Renal cortical epithelial cell (primary cell): ENCODE measurements at regions not wholly inside any gene's neighbourhood (a gene's known extent, or its start where the extent isn't known, plus 50 kb on each side); places are given as distances from the start of the nearest gene placed in this dataset.

Source experiments
- DNase-seq: peaks from one replicate; pipeline ENCODE4 v3.0.0-alpha.2; 2011; ENCODE audit warnings: low read depth

DNA sequence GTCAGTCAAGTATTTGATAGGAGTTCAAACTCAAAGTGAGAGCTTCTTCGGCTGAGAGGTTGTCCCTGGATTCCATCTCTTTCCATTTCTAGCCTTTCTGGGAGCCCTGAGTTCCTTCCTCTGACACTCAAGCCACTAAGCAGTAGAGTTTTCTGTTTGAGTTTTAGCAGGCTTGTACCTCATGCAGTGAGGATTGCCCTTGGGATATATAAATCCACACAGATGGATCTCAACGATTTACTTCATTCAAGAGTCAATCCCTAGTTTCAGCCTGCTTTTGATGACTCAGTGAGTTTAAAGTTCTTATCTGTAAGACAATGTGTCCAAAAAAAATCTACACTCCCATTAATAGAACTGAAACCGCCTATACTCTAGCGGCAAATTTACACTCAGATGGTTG lies 2240.9 kb upstream of the WWC1 start:
- no peak for DNase-seq

DNA sequence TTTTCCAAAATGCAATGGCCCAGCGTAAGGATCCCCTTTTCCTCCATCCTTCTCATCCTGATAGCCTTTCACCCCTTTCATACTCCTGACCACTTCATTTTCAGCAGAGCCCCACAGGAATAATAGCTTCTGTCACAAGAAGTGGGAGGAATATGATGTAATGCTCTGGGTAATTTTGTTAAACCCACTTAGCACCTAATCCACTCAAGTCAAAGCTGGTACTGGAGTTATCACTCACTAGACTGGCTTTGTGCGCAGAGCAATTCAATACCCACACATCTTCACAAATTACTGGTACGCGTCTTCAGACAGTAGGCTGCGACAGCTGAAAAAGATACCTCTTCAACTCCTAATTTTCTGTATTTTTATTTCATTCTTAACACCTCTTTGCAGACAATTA lies 2232.8 kb upstream of the WWC1 start:
- no peak for DNase-seq

DNA sequence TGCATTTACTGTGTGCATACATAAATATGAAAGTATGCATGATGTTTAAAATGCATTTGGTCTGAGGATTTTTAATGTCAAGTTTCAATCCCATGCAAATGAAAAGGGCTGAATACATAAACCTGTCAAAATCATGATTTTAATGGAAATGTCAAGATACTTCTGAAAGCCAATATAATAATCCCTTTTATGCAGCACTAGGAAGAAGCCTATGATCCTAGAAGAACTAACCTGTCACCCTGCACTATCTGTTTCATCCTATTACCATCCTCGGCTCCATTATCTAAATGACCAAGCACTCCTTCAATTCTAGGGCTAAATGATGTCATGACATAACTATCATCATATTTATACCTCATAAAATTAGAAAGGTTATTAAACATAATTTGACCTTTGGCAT lies 2229.4 kb upstream of the WWC1 start:
- DNase-seq = no peak

DNA sequence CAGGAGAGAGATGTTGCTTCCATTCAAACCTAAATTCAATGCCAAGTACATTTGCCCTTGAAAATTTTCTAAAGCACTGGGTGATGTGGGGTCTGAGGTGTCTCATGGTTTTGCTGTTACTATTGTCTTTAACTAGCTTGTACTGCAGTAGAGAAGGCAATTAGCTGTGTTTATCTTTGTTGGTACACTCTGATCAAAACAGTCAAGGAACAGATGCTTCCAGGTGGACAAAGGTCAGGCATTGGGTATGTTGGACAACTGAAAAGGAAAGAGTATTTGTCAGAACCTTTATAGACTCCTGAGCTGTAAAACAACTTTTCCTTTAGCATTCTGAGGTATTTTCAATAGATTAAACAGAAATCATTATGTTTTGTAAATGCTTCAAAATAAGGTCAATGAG lies 2228.7 kb upstream of the WWC1 start:
- DNase-seq = no peak

DNA sequence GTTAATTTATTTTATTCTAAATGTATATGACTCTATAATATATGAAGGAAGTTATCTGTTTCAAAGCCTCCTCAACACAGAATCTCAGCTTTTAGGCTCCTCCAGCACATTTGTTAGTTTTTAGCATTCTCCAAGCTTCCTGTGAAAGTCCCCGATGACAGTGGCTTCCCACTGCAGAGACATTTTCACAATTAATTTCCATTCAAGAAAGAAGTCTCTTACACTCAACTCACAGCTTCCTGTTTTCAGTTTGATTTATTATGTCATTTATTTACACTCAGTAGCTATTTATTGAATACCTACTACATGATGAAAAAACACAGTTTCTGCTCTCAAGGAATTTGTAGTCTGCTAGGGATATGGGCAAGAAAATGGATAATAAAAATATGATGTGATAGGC lies 2228.2 kb upstream of the WWC1 start:
- DNase-seq = no peak

DNA sequence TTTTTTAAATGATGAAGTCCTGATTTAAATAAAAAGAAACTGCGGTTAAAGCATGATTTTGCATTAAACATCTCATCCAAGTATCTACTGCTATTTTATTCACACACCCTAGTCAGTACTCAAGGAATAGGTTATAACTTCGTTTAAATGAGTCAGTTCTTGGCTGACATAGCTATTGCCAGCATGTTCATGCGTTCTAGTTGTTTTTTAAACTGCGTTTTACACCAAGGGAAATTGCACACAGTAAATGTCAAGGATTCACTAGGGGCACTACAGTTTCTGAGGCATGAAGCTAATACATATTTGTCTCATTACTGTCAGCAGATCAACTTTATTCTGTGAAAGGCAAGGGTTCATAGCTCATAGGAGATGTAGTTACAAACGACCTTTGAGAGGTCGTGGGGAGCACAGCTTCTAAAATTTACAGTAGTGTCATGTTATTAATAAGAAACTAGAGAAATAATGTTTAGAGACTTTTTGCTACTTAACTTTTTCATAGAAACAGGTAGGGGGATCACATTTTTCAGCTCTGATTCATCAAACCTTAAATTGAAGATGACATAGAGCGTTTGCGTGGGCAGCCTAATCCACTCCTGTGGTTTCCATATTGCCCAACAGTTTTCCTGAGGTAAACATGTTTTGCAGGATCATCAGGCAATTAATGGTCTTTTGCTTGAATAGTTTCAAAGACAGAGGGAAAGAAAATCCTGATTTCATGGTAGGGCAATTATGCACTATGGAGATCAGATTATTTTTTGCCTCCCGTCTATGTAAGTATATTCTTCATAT lies 2222.7 kb upstream of the WWC1 start:
- DNase-seq = no peak

DNA sequence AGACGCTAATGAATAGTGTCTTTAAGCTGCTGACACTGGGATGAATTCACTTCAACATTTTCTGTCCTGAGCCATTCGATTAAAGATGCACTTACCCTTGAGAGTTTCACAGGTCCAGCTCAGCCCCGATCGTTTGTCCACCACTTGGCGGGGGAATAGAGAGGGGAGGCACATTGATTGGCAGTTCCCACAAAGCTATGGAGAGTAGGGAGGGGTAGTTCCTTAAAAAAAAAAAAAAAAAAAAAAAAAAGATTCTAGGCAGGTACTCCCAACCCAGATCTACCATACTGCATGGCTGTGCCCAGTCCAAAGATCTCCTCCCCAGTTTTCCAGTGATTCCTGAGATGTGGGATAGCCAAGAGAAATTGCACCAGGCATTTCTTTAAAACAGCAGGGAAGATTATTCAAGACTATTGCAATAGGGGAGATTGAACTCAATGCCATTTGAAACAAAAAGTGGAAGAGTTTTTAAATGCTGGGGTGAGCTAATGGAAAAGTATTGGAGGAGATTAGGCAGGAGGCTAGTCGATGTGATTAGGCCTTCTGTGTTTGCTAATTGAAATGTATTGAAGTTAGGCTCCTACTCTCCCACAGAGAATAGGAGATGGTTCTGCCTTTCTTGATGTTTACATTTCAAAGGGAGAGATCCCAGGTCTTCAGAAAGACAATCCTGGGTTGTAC lies 2217.4 kb upstream of the WWC1 start:
- no peak for DNase-seq

DNA sequence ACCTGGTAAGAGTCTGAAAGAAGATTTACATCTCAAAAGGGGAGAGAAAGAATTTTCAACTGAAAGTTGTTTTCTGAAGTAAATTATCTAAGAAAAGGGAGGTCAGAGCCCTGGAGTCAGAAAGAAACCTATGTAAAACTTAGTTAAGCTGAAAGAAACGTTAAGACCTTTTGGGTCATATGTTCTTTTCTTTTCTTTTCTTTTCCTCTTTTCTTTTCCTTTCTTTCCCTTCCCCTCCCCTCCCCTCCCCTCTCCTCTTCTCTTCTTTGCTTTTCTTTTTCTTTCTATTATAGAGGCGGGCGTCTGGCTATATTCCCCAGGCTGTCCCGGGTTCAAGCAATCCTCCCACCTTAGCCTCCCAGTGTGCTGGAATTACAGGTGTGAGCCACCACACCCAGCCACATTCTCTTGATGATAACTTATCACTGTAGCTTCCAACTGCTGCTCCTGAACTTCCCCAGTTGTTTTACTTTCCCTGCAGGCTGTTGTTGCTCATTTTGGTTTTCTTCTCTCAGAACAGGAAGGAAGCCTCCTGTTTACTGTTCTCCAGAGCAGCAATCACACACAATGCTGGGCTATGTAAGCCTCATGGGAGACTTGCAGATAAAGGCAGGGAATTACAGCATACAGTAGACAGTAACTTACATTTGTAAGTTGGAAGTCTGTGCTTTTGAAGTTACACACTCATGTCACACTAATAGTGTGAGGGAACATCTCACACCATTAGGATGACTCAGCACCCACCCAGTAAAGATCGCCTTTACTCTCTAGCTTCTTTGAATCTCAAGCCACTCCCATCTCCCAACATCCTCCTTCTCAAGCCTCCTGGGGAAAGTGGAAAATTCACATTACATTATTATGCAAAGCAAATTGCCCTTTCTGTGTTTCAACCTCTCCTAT lies 2216.6 kb upstream of the WWC1 start:
- no peak for DNase-seq

DNA sequence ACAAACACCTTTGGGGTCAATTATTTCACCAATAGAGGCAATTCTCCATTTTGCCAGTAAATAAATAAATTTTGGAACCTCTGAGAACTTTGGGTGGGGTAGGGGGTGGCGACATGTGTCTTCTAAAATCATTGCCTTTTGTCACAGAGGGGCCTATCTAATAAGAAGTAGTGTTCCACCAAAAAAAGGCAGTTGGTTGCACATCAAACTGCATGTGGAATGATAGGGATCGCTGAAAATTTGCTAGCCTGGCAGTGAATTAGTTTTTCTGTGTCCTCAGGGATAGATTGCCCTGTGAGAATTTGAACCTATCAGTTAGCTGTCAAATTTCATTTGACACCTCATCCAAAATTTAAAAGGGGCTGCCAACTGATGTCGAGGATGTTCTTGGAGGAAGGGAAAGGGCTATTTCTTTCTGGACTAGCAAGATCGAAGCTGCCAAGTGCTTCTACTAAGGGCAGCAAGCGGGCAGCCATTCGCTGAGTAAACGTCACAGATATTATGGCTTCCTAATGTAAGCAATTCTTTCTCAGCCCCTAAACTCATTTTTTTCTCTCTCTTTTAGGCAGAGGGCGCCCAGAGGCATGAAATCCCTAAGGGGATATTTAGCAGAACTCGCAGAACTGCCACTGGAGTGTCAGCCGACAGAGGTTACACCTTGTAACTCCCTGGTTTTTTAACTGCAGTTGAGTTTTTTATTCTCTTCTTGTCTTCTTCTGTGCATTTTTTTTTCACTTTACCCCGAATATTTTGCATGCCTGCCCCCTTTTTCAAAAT lies 2208.1 kb upstream of the WWC1 start:
- no peak for DNase-seq

DNA sequence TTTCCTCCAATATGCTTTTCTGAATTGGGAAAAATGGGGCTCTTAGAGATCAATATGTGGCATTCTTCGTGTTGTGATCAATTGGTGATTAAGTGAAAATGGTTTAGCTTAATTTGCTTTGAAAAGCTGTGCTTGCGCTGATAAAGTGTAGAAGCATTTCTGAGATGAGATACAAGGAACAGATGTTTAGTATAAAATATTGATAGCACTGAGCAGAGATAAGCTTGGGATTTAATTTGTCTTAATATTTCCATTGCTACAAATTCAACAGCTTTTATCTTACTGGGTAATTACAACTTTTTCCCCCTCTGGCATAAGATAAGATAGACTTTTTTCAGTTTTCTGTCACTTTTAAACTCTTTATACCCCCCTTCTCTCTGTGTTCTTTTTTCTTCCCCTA lies 2204.9 kb upstream of the WWC1 start:
- no peak for DNase-seq

DNA sequence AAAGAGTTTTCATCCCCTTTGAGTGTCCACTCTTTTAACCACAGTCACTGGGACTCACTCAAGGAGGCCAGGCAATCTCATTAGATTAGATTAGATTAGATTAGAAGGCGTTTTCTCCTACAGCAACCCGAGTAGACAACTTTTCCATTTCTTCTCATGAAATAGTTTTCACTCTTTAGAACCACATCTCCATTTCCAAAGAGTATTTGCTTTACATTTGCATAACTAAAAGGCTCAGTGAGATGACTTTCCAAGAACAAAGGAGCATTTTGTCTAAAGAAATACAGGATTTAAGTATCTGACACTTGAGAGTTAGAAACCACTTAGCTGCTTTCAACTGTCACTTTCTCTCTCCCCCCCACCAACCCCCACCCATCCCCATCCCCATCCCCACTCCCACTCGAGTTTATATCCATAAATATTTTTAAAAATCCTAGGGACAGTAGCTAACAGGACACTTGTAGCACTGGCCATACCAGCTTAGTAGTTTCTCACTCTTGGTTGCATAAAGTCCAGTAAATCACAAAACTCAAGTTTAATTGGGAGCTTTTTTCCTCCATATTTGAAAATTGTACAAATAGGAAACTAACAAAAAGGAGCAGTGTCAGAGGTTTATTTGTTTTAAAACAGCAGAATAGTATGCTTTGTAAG lies 2202.9 kb upstream of the WWC1 start:
- no peak for DNase-seq

DNA sequence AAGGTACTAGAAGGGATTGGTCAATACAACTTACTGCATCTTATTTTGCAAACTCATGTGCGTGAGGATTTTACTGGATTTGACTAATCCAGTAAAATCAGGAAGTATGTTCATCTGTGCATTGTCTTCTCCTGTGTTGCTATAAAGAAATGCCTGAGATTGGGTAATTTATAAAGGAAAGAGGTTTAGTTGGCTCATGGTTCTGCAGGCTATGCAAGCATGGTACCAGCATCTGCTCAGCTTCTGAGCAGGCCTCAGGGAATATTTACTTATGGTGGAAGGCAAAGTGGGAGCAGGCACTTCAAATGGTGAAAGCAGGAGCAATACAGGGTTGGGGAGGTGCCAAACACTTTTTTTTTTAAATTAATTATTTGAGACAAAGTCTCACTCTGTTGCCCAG lies 2199.5 kb upstream of the WWC1 start:
- DNase-seq = no peak

DNA sequence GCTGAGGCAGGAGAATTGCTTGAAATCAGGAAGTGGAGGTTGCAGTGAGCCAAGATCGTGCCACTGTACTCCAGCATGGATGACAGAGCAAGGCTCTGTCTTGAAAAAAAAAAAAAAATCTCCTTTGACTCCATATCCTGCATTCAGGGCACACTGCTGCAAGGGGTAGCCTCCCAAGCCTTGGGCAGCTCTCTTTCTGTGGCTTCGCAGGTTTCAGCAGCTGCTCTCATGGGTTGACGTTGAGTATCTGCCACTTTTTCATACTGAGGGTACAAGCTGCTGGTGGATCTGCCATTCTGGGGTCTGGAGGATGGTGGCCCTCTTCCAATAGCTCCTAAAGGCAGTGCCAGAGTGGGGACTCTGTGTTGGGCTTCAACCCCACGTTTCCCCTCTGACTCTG lies 2198.1 kb upstream of the WWC1 start:
- DNase-seq = no peak

DNA sequence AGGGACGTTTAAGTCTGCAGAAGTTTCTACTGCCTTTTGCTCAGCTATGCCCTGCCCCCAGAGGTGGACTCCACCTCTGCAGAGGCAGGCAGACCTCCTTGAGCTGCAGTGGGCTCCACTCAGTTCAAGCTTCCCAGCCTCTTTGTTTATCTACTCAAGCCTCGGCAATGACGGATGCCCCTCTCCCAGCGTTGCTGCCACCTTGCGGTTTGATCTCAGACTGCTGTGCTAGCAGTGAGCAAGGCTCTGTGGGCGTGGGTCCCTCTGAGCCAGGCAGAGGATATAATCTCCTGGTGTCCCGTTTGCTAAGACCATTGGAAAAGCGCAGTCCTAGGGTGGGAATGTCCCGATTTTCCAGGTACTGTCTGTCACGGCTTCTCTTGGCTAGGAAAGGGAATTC lies 2188.5 kb upstream of the WWC1 start:
- no peak for DNase-seq

DNA sequence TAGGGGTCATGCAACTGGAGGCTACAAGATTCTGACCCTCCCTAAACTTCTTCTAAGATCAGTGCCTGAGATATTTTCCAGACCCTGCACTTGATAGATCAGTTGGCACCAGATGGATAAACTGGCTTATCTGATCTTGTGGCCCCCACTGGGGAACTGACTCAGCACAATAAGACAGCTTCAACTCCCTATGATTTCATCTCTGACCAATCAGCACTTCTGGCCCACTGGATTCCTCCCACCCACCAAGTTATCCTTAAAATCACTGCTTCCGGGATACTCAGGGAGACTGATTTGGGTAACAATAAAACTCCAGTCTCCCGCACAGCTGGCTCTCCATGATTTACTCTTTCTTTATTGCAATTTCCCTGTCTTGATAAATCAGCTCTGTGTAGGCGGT lies 2180.4 kb upstream of the WWC1 start:
- DNase-seq = no peak

DNA sequence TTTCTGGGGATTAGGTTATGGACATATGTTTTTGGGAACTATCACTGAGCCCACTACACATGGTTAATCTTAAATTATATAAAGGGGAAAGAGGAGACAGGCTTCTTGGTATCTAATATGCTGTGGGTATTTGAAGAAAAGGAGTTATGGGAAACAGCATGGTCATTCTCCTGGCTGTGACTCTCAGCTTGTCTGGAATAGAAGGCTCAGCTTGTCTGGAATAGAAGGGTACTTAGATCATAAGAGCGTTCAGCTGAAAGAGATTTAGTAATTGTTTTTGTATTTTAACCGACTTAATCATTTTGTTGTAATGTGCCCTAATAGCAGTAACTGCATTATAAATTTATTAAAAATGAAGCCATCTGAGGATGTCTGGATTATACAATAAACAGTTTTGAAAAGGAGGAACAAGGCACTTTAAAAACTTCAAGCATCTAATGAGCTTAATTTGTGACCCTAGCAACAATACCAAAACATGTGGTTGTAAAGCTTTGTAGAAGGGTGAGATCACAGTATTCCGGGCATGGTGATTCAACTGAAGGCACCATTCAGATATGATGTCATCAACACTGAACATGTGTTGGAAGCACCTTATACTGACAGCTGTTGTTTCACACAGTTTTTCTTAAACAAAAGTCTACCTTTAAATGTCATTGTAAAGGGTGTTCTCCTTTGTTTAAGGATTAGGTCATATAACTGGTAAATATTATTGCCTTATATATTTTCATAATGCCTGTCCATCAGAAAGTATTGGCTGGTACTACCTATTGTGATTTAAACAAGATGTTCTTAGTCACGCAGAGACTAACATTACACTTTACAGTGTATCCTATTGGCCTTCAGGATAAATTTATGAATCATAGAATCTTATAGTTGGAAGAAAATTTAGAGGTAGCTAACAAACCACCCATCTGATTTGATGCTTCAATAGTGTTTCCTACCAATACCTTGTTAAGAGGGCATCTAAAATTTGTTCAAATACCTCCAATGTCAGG lies 2174.1 kb upstream of the WWC1 start:
- no peak for DNase-seq

DNA sequence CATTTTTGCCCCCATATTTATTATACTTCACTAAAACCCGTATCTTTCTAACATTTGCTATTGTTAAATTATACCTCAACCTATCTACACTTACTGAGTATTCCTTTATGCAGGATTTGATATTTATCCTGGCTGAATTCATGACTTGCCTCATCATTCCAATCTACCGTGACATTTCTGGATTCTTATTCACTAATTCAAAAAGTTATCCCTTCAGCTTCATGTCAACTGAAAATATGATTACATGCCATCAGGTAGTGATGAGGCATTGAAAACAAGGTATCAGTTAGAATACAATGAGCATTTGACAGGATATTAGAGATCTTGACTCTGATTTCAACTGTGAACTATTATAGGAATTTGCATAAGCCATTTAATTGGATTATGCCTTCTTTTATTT lies 2171.9 kb upstream of the WWC1 start:
- no peak for DNase-seq

DNA sequence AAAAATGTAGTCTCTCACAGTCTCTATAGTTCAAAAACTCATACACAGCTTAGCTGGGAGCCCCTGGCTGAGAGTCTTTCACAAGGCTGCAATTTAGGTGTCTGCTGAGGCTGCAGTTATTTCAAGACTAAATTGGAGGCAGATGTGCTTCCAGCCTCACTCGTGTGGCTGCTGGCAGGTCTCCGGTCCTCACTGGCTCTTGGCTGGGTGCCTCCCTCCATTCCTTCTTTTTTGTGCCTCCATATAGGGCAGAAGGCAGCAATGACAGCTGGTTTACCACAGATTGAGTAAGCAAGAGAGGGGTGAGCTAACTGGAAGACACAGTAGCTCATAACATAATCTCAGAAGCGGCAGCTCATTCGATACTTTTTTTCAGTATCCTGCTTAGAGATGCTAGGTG lies 2167.7 kb upstream of the WWC1 start:
- no peak for DNase-seq

DNA sequence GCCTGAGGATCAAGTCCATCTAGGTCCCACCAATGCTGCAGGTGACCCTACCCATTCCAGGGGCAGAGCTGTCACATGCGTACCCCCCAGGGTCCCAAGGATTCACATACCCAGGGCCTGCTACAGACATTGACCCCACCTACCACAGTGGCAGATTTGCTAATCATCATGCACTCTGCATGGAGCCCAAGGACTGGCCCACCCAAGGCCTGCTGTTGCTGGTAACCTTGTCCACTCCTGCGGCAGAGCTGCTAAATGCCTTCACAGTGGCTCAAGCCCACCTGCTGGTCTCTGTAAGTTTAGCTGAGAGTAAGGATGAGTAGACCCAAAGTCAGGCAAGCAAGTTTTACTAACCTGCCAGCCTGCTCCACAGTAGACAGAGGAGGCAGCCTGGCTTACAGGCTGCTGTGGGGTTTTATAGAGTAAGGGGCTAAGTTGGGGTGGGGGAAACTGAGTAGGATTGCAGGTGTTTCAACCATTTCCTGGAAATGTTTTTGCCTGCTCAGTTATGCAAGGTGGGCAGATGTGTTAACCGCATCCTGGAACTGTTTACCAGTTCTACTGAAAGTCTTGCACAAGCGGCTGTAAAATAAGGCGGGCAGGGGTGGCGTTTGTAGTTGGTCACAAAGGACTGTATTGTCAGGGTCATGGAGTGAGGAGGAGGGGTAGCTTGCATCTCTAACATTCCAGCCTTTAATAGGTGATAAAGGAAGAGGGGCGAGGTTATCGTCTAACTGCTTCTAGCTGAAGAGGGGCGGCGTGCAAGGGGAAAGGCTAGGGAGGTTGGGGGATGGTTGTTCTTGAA lies 2163.5 kb upstream of the WWC1 start:
- no peak for DNase-seq
